Activated T-cell treated with anti-CD3 and anti-CD28 coated beads, Interleukin-2, amount 50 U/mL, for 24 hours (primary cell): ENCODE measurements at regions not wholly inside any gene's neighbourhood (a gene's known extent, or its start where the extent isn't known, plus 50 kb on each side); places are given as distances from the start of the nearest gene placed in this dataset.
"Not testable (repeated sequence)": the region's sequence is repeated elsewhere in the genome, so short reads cannot be mapped to it uniquely, and the experiment has no call there.

ENCODE experiments used
- DNase-seq: peaks from one replicate; pipeline ENCODE4 v3.0.0-alpha.2; 2020
- H3K27ac Mint-ChIP-seq: 2 replicates; pipeline ENCODE4 v1.8.0; 2020; ENCODE audit warnings: mild to moderate bottlenecking, mixed read lengths
- H3K27me3 Mint-ChIP-seq: 2 replicates; pipeline ENCODE4 v1.8.0; 2020; ENCODE audit warnings: mixed read lengths
- H3K36me3 Mint-ChIP-seq: 2 replicates; pipeline ENCODE4 v1.8.0; 2020; ENCODE audit warnings: low read depth, mixed read lengths
- H3K4me1 Mint-ChIP-seq: 2 replicates; pipeline ENCODE4 v1.8.0; 2020; ENCODE audit warnings: low read depth, mixed read lengths
- H3K4me3 Mint-ChIP-seq: 2 replicates; pipeline ENCODE4 v1.8.0; 2020; ENCODE audit warnings: mild to moderate bottlenecking, moderate library complexity, mixed read lengths
- H3K9me3 Mint-ChIP-seq: 2 replicates; pipeline ENCODE4 v1.8.0; 2020; ENCODE audit warnings: mixed read lengths

DNA sequence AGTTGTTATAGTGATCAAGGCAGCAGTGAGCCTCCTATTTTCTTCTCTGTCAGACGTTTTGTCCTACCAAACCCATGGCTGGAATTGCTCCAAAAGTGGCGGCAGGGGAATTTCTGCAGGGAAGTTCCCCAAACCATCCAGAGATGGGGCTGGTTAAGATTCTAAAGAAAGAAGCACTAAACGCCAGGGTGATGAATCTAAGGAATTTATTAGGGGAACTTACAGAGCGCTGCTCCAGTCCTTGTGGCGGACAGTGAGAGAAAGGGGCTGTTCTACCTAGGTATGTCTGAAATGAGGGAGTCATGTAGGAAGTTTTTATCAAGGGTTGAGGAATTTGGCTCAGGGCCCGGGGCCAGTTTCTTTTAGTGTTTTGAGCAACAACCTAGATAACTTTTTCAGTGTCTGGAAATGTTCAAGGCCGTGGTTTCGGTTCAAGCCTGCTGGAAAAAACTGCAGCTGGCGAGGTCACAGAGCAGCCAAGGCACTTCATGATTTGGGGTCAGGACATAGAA, 222.4 kb upstream of the B3GALT2 start:
- Mint-ChIP-seq H3K36me3 (no peaks in the 10 kb centered on the region), H3K4me3 (no peak overlapping the region), H3K9me3 (peaks cover 4% of the 10 kb centered on the region), H3K27me3 (no peaks in the 10 kb centered on the region), H3K4me1 (peaks cover 44% of the 10 kb centered on the region), H3K27ac (no peak overlapping the region)
- no peak for DNase-seq

DNA sequence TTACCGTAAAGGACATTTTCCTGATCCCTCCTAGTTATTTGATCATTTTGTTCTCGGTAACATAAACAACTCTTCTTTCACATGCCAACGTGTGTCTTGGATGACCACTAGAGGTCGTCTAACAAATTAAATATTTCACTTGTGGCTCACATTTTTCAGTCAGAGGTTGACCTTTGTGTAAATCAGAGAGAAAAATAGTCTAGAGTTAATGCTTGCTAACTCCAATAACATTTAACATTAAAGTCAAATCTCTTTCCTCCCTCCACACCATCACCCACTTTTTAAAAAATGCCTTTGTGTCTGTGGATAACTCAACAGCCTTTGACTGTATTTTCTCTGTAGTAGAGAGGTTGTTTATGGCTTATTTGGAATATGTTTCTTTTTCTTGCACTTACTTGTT, 220.5 kb upstream of the B3GALT2 start:
- H3K27ac Mint-ChIP-seq = no peak overlapping the region
- H3K36me3 Mint-ChIP-seq = no peaks in the 10 kb centered on the region
- no peaks in the 10 kb centered on the region for H3K27me3 Mint-ChIP-seq
- no peak for DNase-seq
- no peak overlapping the region for H3K4me3 Mint-ChIP-seq
- H3K4me1 Mint-ChIP-seq = peaks cover 38% of the 10 kb centered on the region
- H3K9me3 Mint-ChIP-seq = no peaks in the 10 kb centered on the region

DNA sequence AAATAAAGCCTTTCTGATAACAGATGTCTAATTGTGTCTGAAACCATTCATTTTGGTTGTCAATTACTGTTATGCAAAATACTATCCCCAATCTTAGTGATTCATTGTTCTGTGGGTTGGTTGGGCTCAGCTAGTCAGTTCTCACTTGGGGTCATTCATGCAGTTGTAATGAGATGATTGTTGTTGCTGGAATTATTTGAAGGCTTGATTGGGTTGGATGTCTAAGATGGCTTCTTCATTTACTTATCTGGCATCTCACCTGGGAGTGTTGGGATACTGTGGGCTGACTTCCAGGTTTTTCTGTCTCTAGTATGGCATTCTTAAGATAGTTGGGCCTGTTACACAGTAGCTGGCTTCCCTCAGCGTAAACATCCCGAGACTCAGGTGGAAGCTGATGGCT, 217.8 kb upstream of the B3GALT2 start:
- Mint-ChIP-seq H3K4me1 (peaks cover 24% of the 10 kb centered on the region), H3K27ac (no peak overlapping the region)

DNA sequence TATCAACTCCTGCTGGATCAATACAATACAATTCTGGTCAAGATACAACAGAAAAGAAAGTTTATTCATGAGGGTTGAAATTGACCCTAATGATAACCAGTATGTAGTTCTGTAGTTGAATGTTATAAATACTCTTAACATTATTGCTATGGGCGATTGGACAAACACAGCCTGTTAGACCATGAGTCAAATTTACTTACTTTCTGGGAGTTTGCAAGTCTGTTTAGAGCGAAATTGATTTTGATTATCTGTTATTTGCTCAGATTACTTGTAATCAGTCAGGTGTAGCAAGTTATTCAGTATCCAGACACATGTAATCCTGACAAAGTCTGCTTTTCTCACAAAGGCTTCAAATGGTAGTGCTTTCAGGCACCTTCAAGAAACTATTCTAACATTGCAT, 216.6 kb upstream of the B3GALT2 start:
- Mint-ChIP-seq H3K4me1 (peaks cover 20% of the 10 kb centered on the region), H3K4me3 (no peak overlapping the region), H3K27ac (no peak overlapping the region), H3K9me3 (no peaks in the 10 kb centered on the region), H3K27me3 (no peaks in the 10 kb centered on the region), H3K36me3 (no peaks in the 10 kb centered on the region)
- DNase-seq = no peak

More for the DNA sequence above, 217.8 kb upstream of the B3GALT2 start:
- H3K36me3 Mint-ChIP-seq = no peaks in the 10 kb centered on the region
- DNase-seq = no peak
- no peak overlapping the region for H3K4me3 Mint-ChIP-seq
- H3K27me3 Mint-ChIP-seq = no peaks in the 10 kb centered on the region
- H3K9me3 Mint-ChIP-seq = no peaks in the 10 kb centered on the region

DNA sequence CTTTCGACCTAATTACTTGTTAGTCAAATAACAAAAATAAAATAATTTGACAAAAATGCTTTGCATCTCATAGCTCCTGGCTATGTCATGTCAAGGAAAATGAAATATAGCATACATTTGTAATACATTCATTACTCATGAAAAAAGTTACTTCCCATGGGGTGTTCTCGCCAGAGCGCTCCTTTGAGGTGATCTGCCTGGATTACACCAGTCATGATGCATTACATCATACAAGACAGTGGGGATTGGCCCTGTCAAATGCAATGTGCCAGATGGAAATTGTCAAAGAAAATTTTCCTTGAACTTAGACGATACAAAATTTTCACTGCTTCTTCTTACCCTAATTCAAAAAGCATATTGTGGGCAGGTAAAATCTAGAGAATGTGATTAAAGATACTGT, 215.6 kb upstream of the B3GALT2 start:
- peaks cover 17% of the 10 kb centered on the region for H3K4me1 Mint-ChIP-seq
- no peak overlapping the region for H3K27ac Mint-ChIP-seq
- H3K27me3 Mint-ChIP-seq = no peaks in the 10 kb centered on the region
- H3K4me3 Mint-ChIP-seq = no peak overlapping the region
- no peaks in the 10 kb centered on the region for H3K9me3 Mint-ChIP-seq
- DNase-seq = no peak
- H3K36me3 Mint-ChIP-seq = no peaks in the 10 kb centered on the region

DNA sequence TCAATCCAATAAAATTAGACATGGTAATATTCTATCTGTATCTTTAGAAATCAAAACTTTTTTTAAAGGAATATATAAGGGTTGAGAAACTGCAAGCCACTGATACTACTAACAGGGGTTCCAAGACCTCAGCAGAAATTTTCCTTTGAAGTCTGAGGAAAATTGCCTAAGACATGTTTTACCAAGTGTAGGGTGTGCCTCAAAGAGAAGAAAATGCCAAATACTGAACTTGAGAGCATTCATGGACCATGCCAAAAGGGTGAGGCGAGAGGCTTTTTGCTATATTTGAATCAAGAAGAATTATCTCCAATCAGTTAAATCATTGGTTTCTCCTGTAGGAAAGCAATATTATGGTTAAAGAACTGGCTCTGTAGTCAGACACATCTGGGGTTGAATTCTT, 207.9 kb upstream of the B3GALT2 start:
- Mint-ChIP-seq H3K4me3 (no peak overlapping the region), H3K36me3 (no peaks in the 10 kb centered on the region), H3K27me3 (no peaks in the 10 kb centered on the region), H3K4me1 (peaks cover 5% of the 10 kb centered on the region), H3K9me3 (peaks cover 5% of the 10 kb centered on the region), H3K27ac (no peak overlapping the region)
- DNase-seq = no peak

DNA sequence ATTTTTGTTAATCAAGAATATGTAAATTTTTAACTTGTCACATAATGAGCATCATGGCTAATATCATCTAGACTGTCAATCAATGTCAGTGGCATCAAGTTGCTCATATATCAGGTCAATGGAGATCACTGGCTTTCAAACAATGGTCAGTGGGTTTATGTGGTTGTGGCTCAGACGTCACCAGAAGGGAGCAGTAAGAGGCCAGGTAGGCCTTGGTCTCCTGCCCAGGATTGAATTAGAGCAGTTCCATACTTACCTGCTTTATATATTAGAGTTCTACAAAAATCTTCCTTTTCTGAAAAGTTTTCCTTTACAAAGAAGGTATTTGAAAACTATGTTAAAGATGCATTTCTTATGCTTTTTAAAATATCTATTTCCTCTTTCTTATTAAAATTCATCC, 206.3 kb upstream of the B3GALT2 start:
- no peaks in the 10 kb centered on the region for H3K36me3 Mint-ChIP-seq
- H3K9me3 Mint-ChIP-seq = peaks cover 5% of the 10 kb centered on the region
- no peak overlapping the region for H3K27ac Mint-ChIP-seq
- peaks cover 5% of the 10 kb centered on the region for H3K4me1 Mint-ChIP-seq
- DNase-seq = no peak
- H3K4me3 Mint-ChIP-seq = no peak overlapping the region
- no peaks in the 10 kb centered on the region for H3K27me3 Mint-ChIP-seq

DNA sequence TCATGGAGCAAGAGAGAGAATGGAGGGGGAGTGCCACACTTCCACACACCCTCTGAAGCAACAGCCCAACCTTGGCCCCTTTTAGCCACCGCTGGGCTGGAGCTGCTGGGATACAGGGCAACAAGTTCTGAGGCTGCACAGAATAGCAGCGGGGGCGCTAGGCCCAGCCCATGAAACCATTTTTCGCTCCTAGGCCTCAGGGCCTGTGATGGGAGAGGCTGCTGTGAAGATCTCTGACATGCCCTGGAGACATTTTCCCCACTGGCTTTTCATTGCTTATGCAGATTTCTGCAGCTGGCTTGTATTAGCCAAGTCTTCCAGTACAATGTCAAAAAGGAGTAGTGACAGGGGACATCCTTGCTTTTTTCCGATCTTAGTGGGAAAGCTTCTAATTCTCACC, 202.3 kb upstream of the B3GALT2 start:
- Mint-ChIP-seq H3K27ac (no peak overlapping the region), H3K4me1 (no peaks in the 10 kb centered on the region), H3K36me3 (no peaks in the 10 kb centered on the region), H3K27me3 (no peaks in the 10 kb centered on the region), H3K9me3 (no peaks in the 10 kb centered on the region), H3K4me3 (no peak overlapping the region)
- DNase-seq = no peak

DNA sequence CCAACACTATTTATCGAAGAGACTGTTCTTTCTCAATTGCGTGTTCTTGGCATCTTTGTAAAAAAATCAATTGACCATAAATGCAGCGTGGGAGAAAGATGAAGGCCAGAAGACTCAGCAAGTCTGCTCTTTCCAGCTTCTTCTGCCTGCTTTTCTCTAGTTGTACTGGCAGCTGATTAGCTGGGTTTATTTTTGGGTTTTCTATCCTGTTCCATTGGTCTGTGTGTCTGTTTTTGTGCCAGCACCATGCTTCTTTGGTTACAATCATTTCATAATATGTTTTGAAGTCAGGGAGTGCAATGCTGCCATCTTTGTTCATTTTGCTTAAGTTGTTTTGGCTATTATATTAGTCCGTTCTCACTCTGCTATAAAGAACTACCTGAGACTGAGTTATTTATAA, 201.8 kb upstream of the B3GALT2 start:
- no peaks in the 10 kb centered on the region for H3K27me3 Mint-ChIP-seq
- H3K27ac Mint-ChIP-seq = no peak overlapping the region
- no peaks in the 10 kb centered on the region for H3K36me3 Mint-ChIP-seq
- H3K4me3 Mint-ChIP-seq = no peak overlapping the region
- H3K9me3 Mint-ChIP-seq = no peaks in the 10 kb centered on the region
- no peaks in the 10 kb centered on the region for H3K4me1 Mint-ChIP-seq
- no peak for DNase-seq

DNA sequence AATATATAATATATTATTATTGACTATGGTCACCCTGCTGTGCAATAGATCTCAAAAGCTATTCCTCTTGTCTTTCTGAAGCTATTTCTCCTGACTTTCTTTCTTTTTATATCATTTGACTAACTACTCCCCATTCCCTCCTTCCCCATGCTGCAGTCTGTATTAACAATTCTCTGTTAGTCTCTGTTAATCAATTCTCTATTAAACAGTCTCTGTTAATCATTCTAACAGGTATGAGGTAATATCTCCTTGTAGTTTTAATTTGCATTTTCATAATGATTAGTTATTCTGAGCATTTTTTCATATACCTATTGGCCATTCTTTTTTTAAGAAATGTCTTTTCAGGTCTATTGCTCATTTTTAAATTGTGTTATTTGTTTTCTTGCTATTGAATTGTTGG, 201.0 kb upstream of the B3GALT2 start:
- H3K27ac Mint-ChIP-seq = no peak overlapping the region
- H3K4me3 Mint-ChIP-seq = no peak overlapping the region
- H3K27me3 Mint-ChIP-seq = no peaks in the 10 kb centered on the region
- no peaks in the 10 kb centered on the region for H3K4me1 Mint-ChIP-seq
- no peaks in the 10 kb centered on the region for H3K9me3 Mint-ChIP-seq
- H3K36me3 Mint-ChIP-seq = no peaks in the 10 kb centered on the region
- no peak for DNase-seq

DNA sequence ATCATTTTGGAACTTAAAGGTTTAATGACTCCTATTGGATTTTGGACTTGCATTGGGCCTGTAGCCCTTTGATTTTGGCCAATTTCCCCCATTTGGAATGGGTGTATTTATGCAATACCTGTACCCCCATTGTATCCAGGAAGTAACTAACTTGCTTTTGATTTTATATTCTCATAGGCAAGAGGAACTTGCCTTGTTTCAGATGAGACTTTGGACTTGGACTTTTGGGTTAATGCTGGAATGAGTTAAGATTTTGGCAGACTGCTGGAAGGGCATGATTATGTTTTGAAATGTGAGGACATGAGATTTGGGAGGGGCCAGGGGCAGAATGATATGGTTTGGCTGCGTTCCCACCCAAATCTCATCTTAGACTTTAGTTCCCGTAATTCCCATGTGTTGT, 192.0 kb upstream of the B3GALT2 start:
- H3K4me1 Mint-ChIP-seq, H3K36me3 Mint-ChIP-seq, H3K9me3 Mint-ChIP-seq, H3K4me3 Mint-ChIP-seq, H3K27me3 Mint-ChIP-seq, H3K27ac Mint-ChIP-seq, DNase-seq: not testable (repeated sequence)

DNA sequence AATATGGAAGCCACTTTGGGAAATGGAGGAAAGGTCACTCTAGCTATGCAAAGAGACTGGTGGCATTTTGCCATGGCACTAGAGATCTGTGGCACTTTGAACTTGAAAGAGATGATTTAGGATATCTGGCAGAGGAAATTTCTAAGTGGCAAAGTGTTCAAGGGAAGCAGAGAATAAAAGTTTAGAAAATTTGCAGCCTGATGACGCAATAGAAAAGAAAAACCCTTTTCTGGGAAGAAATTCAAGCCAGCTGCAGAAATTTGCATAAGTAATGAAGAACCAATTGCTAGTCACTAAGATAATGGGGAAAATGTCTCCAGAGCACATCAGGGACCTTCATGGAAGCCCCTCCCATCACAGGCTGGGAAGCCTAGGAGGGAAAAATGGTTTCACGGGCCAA, 191.1 kb upstream of the B3GALT2 start:
- Mint-ChIP-seq H3K36me3 (no peaks in the 10 kb centered on the region), H3K27ac (no peak overlapping the region), H3K4me3 (no peak overlapping the region), H3K9me3 (no peaks in the 10 kb centered on the region), H3K27me3 (no peaks in the 10 kb centered on the region), H3K4me1 (no peaks in the 10 kb centered on the region)
- no peak for DNase-seq

DNA sequence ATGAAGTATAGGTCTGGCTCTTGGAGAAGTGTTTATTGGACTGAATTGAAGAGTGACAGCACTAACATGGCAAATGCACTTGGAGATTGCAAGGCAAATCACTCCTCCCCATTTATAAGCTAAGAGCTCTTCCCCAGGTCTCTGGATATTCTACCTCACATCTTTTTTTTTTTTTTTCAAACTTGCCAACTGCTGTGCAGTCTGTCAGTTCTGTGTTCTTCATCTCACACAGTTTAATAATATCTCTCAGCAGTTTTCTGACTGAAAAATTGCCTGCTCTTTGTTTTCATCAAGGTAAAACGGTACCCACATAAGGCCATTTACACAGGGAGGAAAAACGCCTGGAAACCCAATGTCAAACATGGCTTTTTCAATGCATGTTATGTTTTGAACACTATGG, 186.1 kb upstream of the B3GALT2 start:
- Mint-ChIP-seq H3K27me3 (no peaks in the 10 kb centered on the region), H3K9me3 (no peaks in the 10 kb centered on the region), H3K36me3 (no peaks in the 10 kb centered on the region), H3K4me3 (no peak overlapping the region), H3K27ac (no peak overlapping the region), H3K4me1 (peaks cover 18% of the 10 kb centered on the region)
- DNase-seq = no peak

DNA sequence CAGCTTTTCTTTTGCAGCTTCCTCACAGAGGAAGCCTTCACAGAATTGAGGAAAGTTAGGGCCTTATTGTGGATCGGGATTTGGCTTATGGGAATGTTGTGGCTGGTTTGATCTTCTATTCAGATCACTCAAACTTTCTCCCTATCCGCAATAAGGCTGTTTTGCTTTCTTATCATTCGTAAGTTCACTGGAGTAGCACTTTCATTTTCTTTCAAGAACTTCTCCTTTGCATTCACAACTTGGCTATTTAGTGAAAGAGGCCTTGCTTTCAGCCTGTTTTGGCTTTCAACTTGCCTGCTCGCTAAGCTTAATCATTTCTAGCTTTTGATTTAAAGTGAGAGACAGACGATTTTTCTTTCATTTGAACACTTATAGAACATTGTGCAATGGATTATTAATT, 181.9 kb upstream of the B3GALT2 start:
- H3K27me3 Mint-ChIP-seq = no peaks in the 10 kb centered on the region
- DNase-seq = no peak
- peak overlapping the region; percentile 82 for H3K27ac Mint-ChIP-seq
- H3K36me3 Mint-ChIP-seq = no peaks in the 10 kb centered on the region
- peaks cover 20% of the 10 kb centered on the region for H3K4me1 Mint-ChIP-seq
- peak overlapping the region; percentile 69 for H3K4me3 Mint-ChIP-seq
- H3K9me3 Mint-ChIP-seq = no peaks in the 10 kb centered on the region

DNA sequence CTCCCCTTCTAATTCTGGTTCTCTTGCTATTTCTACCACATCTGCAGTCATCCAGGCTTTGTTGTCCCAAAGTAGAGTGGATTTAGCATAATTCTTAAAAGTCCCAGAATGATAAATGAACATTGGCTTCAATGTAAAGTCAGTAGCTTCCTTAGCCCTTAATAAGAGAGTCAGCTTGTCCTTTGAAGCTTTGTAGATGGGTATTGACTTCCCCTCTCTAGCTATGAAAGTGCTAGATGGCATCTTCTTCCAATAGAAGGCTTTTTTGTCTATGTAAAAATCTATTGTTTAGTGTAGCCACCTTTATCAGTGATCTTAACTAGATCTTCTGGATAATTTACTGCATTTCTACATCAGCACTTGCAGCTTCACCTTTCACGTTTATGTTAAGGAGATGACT, 181.4 kb upstream of the B3GALT2 start:
- no peaks in the 10 kb centered on the region for H3K9me3 Mint-ChIP-seq
- peak overlapping the region; percentile 69 for H3K4me3 Mint-ChIP-seq
- H3K4me1 Mint-ChIP-seq = peaks cover 20% of the 10 kb centered on the region
- peak overlapping the region; percentile 30 for H3K27ac Mint-ChIP-seq
- DNase-seq = no peak
- H3K36me3 Mint-ChIP-seq = no peaks in the 10 kb centered on the region
- H3K27me3 Mint-ChIP-seq = no peaks in the 10 kb centered on the region

DNA sequence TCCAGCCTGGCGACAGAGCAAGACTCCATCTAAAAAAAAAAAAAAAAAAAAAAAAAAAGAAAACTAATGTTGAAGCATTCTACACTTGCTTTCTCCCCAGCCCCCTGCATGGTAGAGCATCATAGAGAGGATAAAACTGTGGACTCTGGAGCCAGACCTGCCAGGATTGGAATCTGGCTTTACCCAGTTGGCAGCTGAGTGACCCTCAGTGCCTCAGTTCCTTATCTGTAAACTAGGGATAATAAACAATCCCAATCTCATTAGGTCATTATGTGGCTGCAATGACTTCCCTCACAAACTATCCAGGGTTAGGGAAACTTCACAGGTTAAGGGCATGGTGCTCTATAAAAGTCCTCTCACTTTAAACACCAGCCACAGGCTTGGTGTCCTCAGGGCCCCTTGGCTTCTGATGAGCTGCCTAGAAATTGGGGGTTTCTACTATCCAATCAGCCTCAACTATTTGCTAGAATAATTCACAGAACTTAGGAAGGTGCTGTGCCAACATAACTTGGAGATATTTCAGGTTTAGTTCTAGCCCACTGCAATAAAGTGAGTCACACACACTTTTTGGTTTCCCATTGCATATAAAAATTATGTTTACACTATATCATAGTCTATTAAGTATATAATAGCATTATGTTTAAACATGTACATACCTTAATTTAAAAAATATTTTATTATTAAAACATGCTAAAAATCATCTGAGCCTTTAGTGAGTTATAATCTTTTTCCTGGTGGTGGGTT, 180.5 kb upstream of the B3GALT2 start:
- H3K4me3 Mint-ChIP-seq = no peak overlapping the region
- H3K27ac Mint-ChIP-seq = no peak overlapping the region
- H3K9me3 Mint-ChIP-seq = no peaks in the 10 kb centered on the region
- peaks cover 20% of the 10 kb centered on the region for H3K4me1 Mint-ChIP-seq
- no peaks in the 10 kb centered on the region for H3K36me3 Mint-ChIP-seq
- H3K27me3 Mint-ChIP-seq = no peaks in the 10 kb centered on the region
- DNase-seq = no peak
